ENCODE measurements at regions not wholly inside any gene's neighbourhood (a gene's known extent, or its start where the extent isn't known, plus 50 kb on each side); places are given as distances from the start of the nearest gene placed in this dataset.
"Not testable (repeated sequence)": the region's sequence is repeated elsewhere in the genome, so short reads cannot be mapped to it uniquely, and the experiment has no call there.

GRCh38 chr14:19166056-19166455 is 198.8 kb downstream of the POTEM start:
- not testable (repeated sequence) for H3K4me3 ChIP-seq; H3K27me3 ChIP-seq; DNase-seq (ENCODE audit: low spot score in 2 of 2); H3K4me1 ChIP-seq; H3K27ac ChIP-seq; H3K36me3 ChIP-seq
- H3K9me3 ChIP-seq, result peaks cover 0 to 30% (median 0%) of the 10 kb centered on the region in 4 donors
- no CpG with 5 or more reads among the region's 3 CpGs for WGBS, 2 donors

- H3K9me3 ChIP-seq, result peaks cover 0 to 16% (median 0%) of the 10 kb centered on the region in 4 donors
- H3K27ac ChIP-seq; H3K4me3 ChIP-seq; H3K36me3 ChIP-seq; DNase-seq (ENCODE audit: low spot score in 2 of 2); H3K27me3 ChIP-seq; H3K4me1 ChIP-seq: not testable (repeated sequence)
- 80 to 90% methylated on average over 7 of the region's 8 CpGs for WGBS, 2 donors
Measured at GRCh38 chr14:19167454-19168190, 200.4 kb downstream of the POTEM start.

- H3K27ac ChIP-seq; DNase-seq (ENCODE audit: low spot score in 2 of 2); H3K4me3 ChIP-seq; H3K27me3 ChIP-seq; H3K36me3 ChIP-seq; H3K4me1 ChIP-seq: not testable (repeated sequence)
- H3K9me3 ChIP-seq, result peaks cover 0 to 16% (median 0%) of the 10 kb centered on the region in 4 donors
- 87 to 95% methylated on average over 4 to 6 of the region's 7 CpGs for WGBS, 2 donors
Measured at GRCh38 chr14:19168261-19168660, 201.0 kb downstream of the POTEM start.

- not testable (repeated sequence) for DNase-seq (ENCODE audit: low spot score in 2 of 2); H3K36me3 ChIP-seq; H3K27ac ChIP-seq; H3K4me1 ChIP-seq; H3K4me3 ChIP-seq; H3K27me3 ChIP-seq
- 73 to 80% methylated on average over 5 of the region's 7 CpGs for WGBS, 2 donors
- H3K9me3 ChIP-seq, result peaks cover 0 to 11% (median 0%) of the 10 kb centered on the region in 4 donors
Measured at GRCh38 chr14:19169561-19170362, 202.5 kb downstream of the POTEM start.

GRCh38 chr14:19172745-19173144 is 205.5 kb downstream of the POTEM start:
- H3K27ac ChIP-seq; H3K36me3 ChIP-seq; H3K27me3 ChIP-seq; H3K9me3 ChIP-seq; DNase-seq (ENCODE audit: low spot score in 2 of 2); H3K4me1 ChIP-seq; H3K4me3 ChIP-seq: not testable (repeated sequence)

GRCh38 chr14:19173188-19173587 is 206.0 kb downstream of the POTEM start:
- 73 to 86% methylated on average over 2 to 3 of the region's 3 CpGs for WGBS, 2 donors
- not testable (repeated sequence) for H3K27ac ChIP-seq, H3K4me1 ChIP-seq

GRCh38 chr14:19177435-19177834 is 210.2 kb downstream of the POTEM start:
- not testable (repeated sequence) for H3K4me3 ChIP-seq; H3K9me3 ChIP-seq; H3K27ac ChIP-seq; DNase-seq (ENCODE audit: low spot score in 2 of 2); H3K4me1 ChIP-seq; H3K27me3 ChIP-seq; H3K36me3 ChIP-seq
- no CpG with 5 or more reads among the region's 6 CpGs for WGBS, 2 donors

More at GRCh38 chr14:19173188-19173587, 206.0 kb downstream of the POTEM start:
- not testable (repeated sequence) for DNase-seq (ENCODE audit: low spot score in 2 of 2); H3K27me3 ChIP-seq; H3K9me3 ChIP-seq; H3K36me3 ChIP-seq; H3K4me3 ChIP-seq

- H3K27ac ChIP-seq; H3K27me3 ChIP-seq; H3K4me1 ChIP-seq; H3K9me3 ChIP-seq; DNase-seq (ENCODE audit: low spot score in 2 of 2); H3K36me3 ChIP-seq; H3K4me3 ChIP-seq: not testable (repeated sequence)
- 68 to 80% methylated on average over 2 of the region's 2 CpGs for WGBS, 2 donors
Measured at GRCh38 chr14:19180297-19180696, 213.1 kb downstream of the POTEM start.

- not testable (repeated sequence) for H3K9me3 ChIP-seq; H3K36me3 ChIP-seq; DNase-seq (ENCODE audit: low spot score in 2 of 2); H3K4me1 ChIP-seq; H3K27ac ChIP-seq; H3K4me3 ChIP-seq; H3K27me3 ChIP-seq
- 53 to 54% methylated on average over 3 of the region's 3 CpGs for WGBS, 2 donors
Measured at GRCh38 chr14:19180881-19181280, 213.6 kb downstream of the POTEM start.

GRCh38 chr14:19195146-19195545 is 227.9 kb downstream of the POTEM start:
- not testable (repeated sequence) for H3K27me3 ChIP-seq; H3K4me3 ChIP-seq; H3K36me3 ChIP-seq; H3K9me3 ChIP-seq; H3K4me1 ChIP-seq; DNase-seq (ENCODE audit: low spot score in 2 of 2); H3K27ac ChIP-seq
- 78 to 81% methylated on average over 3 of the region's 4 CpGs for WGBS, 2 donors

GRCh38 chr14:19197488-19198234 is 230.4 kb downstream of the POTEM start:
- DNase-seq (ENCODE audit: low spot score in 2 of 2); H3K4me3 ChIP-seq; H3K36me3 ChIP-seq; H3K27me3 ChIP-seq; H3K4me1 ChIP-seq; H3K9me3 ChIP-seq; H3K27ac ChIP-seq: not testable (repeated sequence)
- WGBS, 2 donors, result 69 to 80% methylated on average over 2 to 3 of the region's 4 CpGs

- not testable (repeated sequence) for H3K9me3 ChIP-seq; H3K4me3 ChIP-seq; DNase-seq (ENCODE audit: low spot score in 2 of 2); H3K36me3 ChIP-seq; H3K4me1 ChIP-seq; H3K27ac ChIP-seq; H3K27me3 ChIP-seq
- WGBS, 2 donors, result 33 to 40% methylated on average over 3 of the region's 3 CpGs
Measured at GRCh38 chr14:19198341-19198740, 231.1 kb downstream of the POTEM start.

- H3K9me3 ChIP-seq; DNase-seq (ENCODE audit: low spot score in 2 of 2): not testable (repeated sequence)
- WGBS, 2 donors, result 76 to 77% methylated on average over 6 of the region's 8 CpGs
Measured at GRCh38 chr14:19201394-19202052, 232.6 kb downstream of the POTEG start.

More at GRCh38 chr14:19201394-19202052, 232.6 kb downstream of the POTEG start:
- not testable (repeated sequence) for H3K4me3 ChIP-seq, H3K4me1 ChIP-seq, H3K27me3 ChIP-seq, H3K27ac ChIP-seq, H3K36me3 ChIP-seq

Data from tibial nerve (tissue), 4 donors.